ENCODE measurements at regions not wholly inside any gene's neighbourhood (a gene's known extent, or its start where the extent isn't known, plus 50 kb on each side); places are given as distances from the start of the nearest gene placed in this dataset.

- Histone ChIP-seq H3K27ac (ENCODE audit: low read length) (no peak overlapping the region), H3K4me1 (ENCODE audit: control insufficient read depth, insufficient read depth, low read length) (no peaks in the 10 kb centered on the region), H3K27me3 (ENCODE audit: control insufficient read depth, insufficient read depth, low read length) (no peaks in the 10 kb centered on the region), H3K36me3 (ENCODE audit: control insufficient read depth, insufficient read depth, low read length) (no peaks in the 10 kb centered on the region), H3K4me3 (ENCODE audit: low read depth in 2 of 2, low read length in 2 of 2) (no peak overlapping the region), H3K9me3 (ENCODE audit: control insufficient read depth, insufficient read depth, low read depth, low read length) (no peaks in the 10 kb centered on the region; the same call in 1 of the 2 replicates)
- no peak for DNase-seq (ENCODE audit: low read depth, low spot score)
- ATAC-seq: no peak
- intact Hi-C loops (cut with micrococcal nuclease; ENCODE audit: unreplicated experiment) (no loop called here), in situ Hi-C loops (cut with HindIII; ENCODE audit: low pct_unique_long_range_greater_than_20kb, low sequenced_read_pairs) (no loop called here)
- TF ChIP-seq SIN3A (IDR thresholded peaks at IDR 0.05; ENCODE audit: borderline replicate concordance, insufficient read depth, low read depth, low read length): no peak
- TF ChIP-seq REST (IDR thresholded peaks at IDR 0.05; ENCODE audit: insufficient read depth in 1 of 2, low read depth in 2 of 2, low read length in 1 of 2): no peak
- no peak for TF ChIP-seq CTCF (IDR thresholded peaks at IDR 0.05)
- TF ChIP-seq TCF7L2 (IDR thresholded peaks at IDR 0.05; ENCODE audit: low read depth, low read length): no peak
- no peak for TF ChIP-seq POLR2AphosphoS5 (IDR thresholded peaks at IDR 0.05; ENCODE audit: low read depth, low read length)
- POLR2A ChIA-PET: no interaction called here
- no TSS peak for BruUV-seq (replicated peaks)
- CTCF ChIA-PET: no interaction called here
Measured at GRCh38 chr7:56491636-56492425, 375.6 kb upstream of the NUPR2 start.

GRCh38 chr7:56483861-56484550, 367.8 kb upstream of the NUPR2 start:
- H3K27me3 ChIP-seq (ENCODE audit: control insufficient read depth, insufficient read depth, low read length): no peaks in the 10 kb centered on the region
- ATAC-seq (no peak), DNase-seq (ENCODE audit: low read depth, low spot score) (no peak)
- in situ Hi-C loops (cut with HindIII; ENCODE audit: low pct_unique_long_range_greater_than_20kb, low sequenced_read_pairs): no loop called here
- no peaks in the 10 kb centered on the region for H3K36me3 ChIP-seq (ENCODE audit: control insufficient read depth, insufficient read depth, low read length)
- H3K4me3 ChIP-seq (ENCODE audit: low read depth in 2 of 2, low read length in 2 of 2): no peak overlapping the region
- no peaks in the 10 kb centered on the region; the same call in 1 of the 2 replicates for H3K9me3 ChIP-seq (ENCODE audit: control insufficient read depth, insufficient read depth, low read depth, low read length)
- BruUV-seq (replicated peaks): no TSS peak
- CTCF ChIA-PET: no interaction called here
- TF ChIP-seq SIN3A (IDR thresholded peaks at IDR 0.05; ENCODE audit: borderline replicate concordance, insufficient read depth, low read depth, low read length): no peak
- no peak for TF ChIP-seq REST (IDR thresholded peaks at IDR 0.05; ENCODE audit: insufficient read depth in 1 of 2, low read depth in 2 of 2, low read length in 1 of 2)
- TF ChIP-seq POLR2AphosphoS5 (IDR thresholded peaks at IDR 0.05; ENCODE audit: low read depth, low read length): no peak
- no peak for TF ChIP-seq CTCF (IDR thresholded peaks at IDR 0.05)
- no peak for TF ChIP-seq TCF7L2 (IDR thresholded peaks at IDR 0.05; ENCODE audit: low read depth, low read length)
- POLR2A ChIA-PET: no interaction called here
- no peaks in the 10 kb centered on the region for H3K4me1 ChIP-seq (ENCODE audit: control insufficient read depth, insufficient read depth, low read length)
- intact Hi-C loops (cut with micrococcal nuclease; ENCODE audit: unreplicated experiment): no loop called here
- H3K27ac ChIP-seq (ENCODE audit: low read length): no peak overlapping the region
